IMR-90 (cell line): ENCODE measurements at regions not wholly inside any gene's neighbourhood (a gene's known extent, or its start where the extent isn't known, plus 50 kb on each side); places are given as distances from the start of the nearest gene placed in this dataset.

Experiments used
- ATAC-seq: fragments of 200-7000 bp; cut with Tn5 transposase; 2 replicates; pipeline ENCODE4 v1.9.1; 2020; ENCODE audit warnings: low read depth, mild to moderate bottlenecking, moderate library complexity
- BruUV-seq: library from RNA; stranded (reverse); fragments of 400-500 nt; replicated peaks from 2 replicates; lab custom pipeline; 2021; lab: Mats Ljungman, UMichigan
- CTCF ChIA-PET: fragments of 300-600 bp; formaldehyde crosslinking; extraction: SDS; loops from one replicate; lab custom pipeline; 2021; ENCODE audit warnings: antibody characterized with exemption; lab: Yijun Ruan, JAX
- POLR2A ChIA-PET: fragments of 300-600 bp; sonication (Branson Sonifier 250); formaldehyde crosslinking; loops from one replicate; lab custom pipeline; 2022; ENCODE audit warnings: antibody characterized with exemption; ENCODE audit not compliant: unreplicated experiment; lab: Charles Lee
- DNase-seq: peaks from one replicate; pipeline ENCODE4 v3.0.0; 2013
- H2AFZ ChIP-seq: replicated peaks from 2 replicates; pipeline ENCODE3; 2013; ENCODE audit warnings: low read length, mild to moderate bottlenecking; ENCODE audit not compliant: poor library complexity
- H2AK5ac ChIP-seq: 2 replicates; pipeline ENCODE4 v1.6.1; 2013; ENCODE audit warnings: low read depth, low read length, inconsistent platforms
- H2AK9ac ChIP-seq: replicated peaks from 2 replicates; pipeline ENCODE3; 2013; ENCODE audit warnings: mild to moderate bottlenecking, low read depth, low read length, moderate library complexity; ENCODE audit not compliant: poor library complexity
- H2BK120ac ChIP-seq: 2 replicates; pipeline ENCODE4 v1.6.1; 2013; ENCODE audit warnings: low read depth, low read length, inconsistent platforms
- H2BK15ac ChIP-seq: 3 replicates; pipeline ENCODE4 v1.6.1; 2013; ENCODE audit warnings: low read depth, low read length, inconsistent platforms
- H2BK20ac ChIP-seq: 2 replicates; pipeline ENCODE4 v1.6.1; 2013; ENCODE audit warnings: low read depth, mild to moderate bottlenecking, inconsistent platforms, low read length, moderate library complexity
- H2BK5ac ChIP-seq: 2 replicates; pipeline ENCODE4 v1.6.1; 2013; ENCODE audit warnings: mild to moderate bottlenecking, low read depth, low read length, inconsistent platforms; ENCODE audit not compliant: poor library complexity, severe bottlenecking
- H3K14ac ChIP-seq: replicated peaks from 2 replicates; pipeline ENCODE4 v1.6.1; 2013; ENCODE audit warnings: low read depth, low read length, inconsistent platforms
- H3K18ac ChIP-seq: 2 replicates; pipeline ENCODE4 v1.6.1; 2013; ENCODE audit warnings: low read depth, low read length, control low read depth
- H3K23ac ChIP-seq: 2 replicates; pipeline ENCODE4 v1.6.1; 2013; ENCODE audit warnings: low read depth, low read length, inconsistent platforms
- H3K27ac ChIP-seq: 2 replicates; pipeline ENCODE4 v1.5.1; 2013; ENCODE audit warnings: mild to moderate bottlenecking, control low read depth, low read length; ENCODE audit not compliant: insufficient read depth
- H3K27me3 ChIP-seq: 2 replicates; pipeline ENCODE4 v1.6.1; 2013; ENCODE audit warnings: low read length; ENCODE audit not compliant: control insufficient read depth, insufficient read depth
- H3K36me3 ChIP-seq: 2 replicates; pipeline ENCODE4 v1.6.1; 2013; ENCODE audit warnings: low read length, mixed read lengths; ENCODE audit not compliant: control insufficient read depth, insufficient read depth
- H3K4ac ChIP-seq: 2 replicates; pipeline ENCODE4 v1.6.1; 2013; ENCODE audit warnings: low read depth, low read length, inconsistent platforms
- H3K4me1 ChIP-seq: 2 replicates; pipeline ENCODE4 v1.6.1; 2013; ENCODE audit warnings: low read length, mixed read lengths; ENCODE audit not compliant: control insufficient read depth, insufficient read depth
- H3K4me2 ChIP-seq: 2 replicates; pipeline ENCODE4 v1.6.1; 2013; ENCODE audit warnings: low read depth, mild to moderate bottlenecking, control low read depth, low read length, moderate library complexity
- H3K4me3 ChIP-seq: 2 replicates; pipeline ENCODE4 v1.5.1; 2013; ENCODE audit warnings: low read depth, mild to moderate bottlenecking, control low read depth, low read length, moderate library complexity; ENCODE audit not compliant: insufficient read depth
- H3K56ac ChIP-seq: 2 replicates; pipeline ENCODE4 v1.6.1; 2013; ENCODE audit warnings: low read length, inconsistent platforms; ENCODE audit not compliant: insufficient read depth; ENCODE audit errors: extremely low read depth
- H3K79me1 ChIP-seq, 2 experiments: 2 replicates each; pipeline ENCODE4 v1.6.1; 2013; ENCODE audit warnings: low read length in 2 of 2, inconsistent platforms in 1 of 2, low read depth in 1 of 2
- H3K9ac ChIP-seq: 2 replicates; pipeline ENCODE4 v1.6.1; 2013; ENCODE audit warnings: low read depth, low read length, control low read depth
- H3K9me1 ChIP-seq: 2 replicates; pipeline ENCODE4 v1.6.1; 2013; ENCODE audit warnings: low read length, inconsistent platforms; ENCODE audit not compliant: insufficient read depth
- H3K9me3 ChIP-seq: 2 replicates; pipeline ENCODE4 v1.6.1; 2013; ENCODE audit warnings: low read length; ENCODE audit not compliant: control insufficient read depth, insufficient read depth
- H4K20me1 ChIP-seq: 2 replicates; pipeline ENCODE4 v1.6.1; 2013; ENCODE audit warnings: low read length, inconsistent platforms; ENCODE audit not compliant: insufficient read depth
- H4K5ac ChIP-seq: 2 replicates; pipeline ENCODE4 v1.6.1; 2013; ENCODE audit warnings: mild to moderate bottlenecking, low read depth, low read length, control low read depth
- H4K8ac ChIP-seq, 2 experiments: 2 replicates each; pipeline ENCODE4 v1.6.1; 2013; ENCODE audit warnings: low read depth in 2 of 2, low read length in 2 of 2, control low read depth in 1 of 2, inconsistent platforms in 1 of 2
- H4K91ac ChIP-seq: 2 replicates; pipeline ENCODE4 v1.6.1; 2013; ENCODE audit warnings: low read depth, low read length, inconsistent platforms; ENCODE audit not compliant: insufficient read depth
- BHLHE40 ChIP-seq: fragments of 150-350 bp; IDR thresholded peaks from 2 replicates; pipeline ENCODE4 v1.6.1; 2016; ENCODE audit warnings: mild to moderate bottlenecking, low read depth, low read length
- CEBPB ChIP-seq: IDR thresholded peaks from 2 replicates; pipeline ENCODE4 v1.6.1; 2012; ENCODE audit warnings: low read depth, low read length, improper control_type of control experiment
- FOS ChIP-seq: fragments of 150-350 bp; IDR thresholded peaks from 2 replicates; pipeline ENCODE4 v1.6.1; 2016; ENCODE audit warnings: low read depth, low read length
- MAFK ChIP-seq: IDR thresholded peaks from 2 replicates; pipeline ENCODE4 v1.6.1; 2012; ENCODE audit warnings: low read depth, low read length, improper control_type of control experiment
- MAZ ChIP-seq: IDR thresholded peaks from 2 replicates; pipeline ENCODE4 v1.6.1; 2012; ENCODE audit warnings: low read depth, mild to moderate bottlenecking, low read length, improper control_type of control experiment, moderate library complexity, borderline replicate concordance
- MXI1 ChIP-seq: IDR thresholded peaks from 2 replicates; pipeline ENCODE4 v1.6.1; 2012; ENCODE audit warnings: low read depth, mild to moderate bottlenecking, low read length, moderate library complexity, borderline replicate concordance
- NFE2L2 ChIP-seq: fragments of 150-350 bp; IDR thresholded peaks from 2 replicates; pipeline ENCODE4 v1.6.1; 2016; ENCODE audit warnings: low read depth, mild to moderate bottlenecking, low read length
- POLR2A ChIP-seq: IDR thresholded peaks from 2 replicates; pipeline ENCODE4 v1.6.1; 2012; ENCODE audit warnings: mild to moderate bottlenecking, low read depth, low read length
- RAD21 ChIP-seq: IDR thresholded peaks from 2 replicates; pipeline ENCODE4 v1.6.1; 2012; ENCODE audit warnings: low read length, improper control_type of control experiment
- RCOR1 ChIP-seq: IDR thresholded peaks from 2 replicates; pipeline ENCODE4 v1.6.1; 2012; ENCODE audit warnings: mild to moderate bottlenecking, low read length, improper control_type of control experiment; ENCODE audit not compliant: insufficient replicate concordance
- RFX5 ChIP-seq: IDR thresholded peaks from 2 replicates; pipeline ENCODE4 v1.8.0; 2012; ENCODE audit warnings: low read depth, mild to moderate bottlenecking, low read length, moderate library complexity
- SMC3 ChIP-seq: fragments of 150-350 bp; IDR thresholded peaks from 2 replicates; pipeline ENCODE4 v1.6.1; 2016; ENCODE audit warnings: low read depth, mild to moderate bottlenecking, antibody characterized with exemption, low read length, moderate library complexity
- WGBS, 2 experiments: methylation state at CpG; one replicate each; pipeline versions ENCODE4 v1.1.5 to v1.1.7; 2013; ENCODE audit warnings: missing lambda C conversion rate in 2 of 2; ENCODE audit not compliant: insufficient read length in 1 of 2; ENCODE audit errors: extremely low coverage in 2 of 2; 5-methylcytosine and 5-hydroxymethylcytosine counted together
- dilution Hi-C: fragments of 300-500 bp; cut with HindIII; formaldehyde crosslinking; loops from one replicate; pipeline ENCODE4 v1.14.3; 2018; ENCODE audit warnings: low sequenced_read_pairs; ENCODE audit not compliant: unreplicated experiment
- in situ Hi-C: fragments of 300-500 bp; cut with MboI; formaldehyde crosslinking; loops from 3 replicates; pipeline ENCODE4 v1.14.3; 2019; ENCODE audit warnings: low sequenced_read_pairs, inconsistent platforms, mixed read lengths
- intact Hi-C: fragments of 100-400 bp; cut with micrococcal nuclease; formaldehyde crosslinking; loops from 2 replicates; pipeline ENCODE4 v1.10.0; 2022
- TF ChIP-seq, protein P1 (sequence below): fragments of 150-350 bp; IDR thresholded peaks from 2 replicates; pipeline ENCODE4 v1.6.1; 2017; ENCODE audit warnings: mild to moderate bottlenecking, antibody characterized with exemption, low read length, low read depth
- TF ChIP-seq, protein P2 (sequence below): conservative IDR thresholded peaks from 2 replicates; pipeline ENCODE4 v1.5.1; 2012; ENCODE audit warnings: mild to moderate bottlenecking, low read depth, low read length, improper control_type of control experiment
- TF ChIP-seq, protein P3 (sequence below): fragments of 150-350 bp; IDR thresholded peaks from 2 replicates; pipeline ENCODE4 v1.6.1; 2016; ENCODE audit warnings: low read depth, mild to moderate bottlenecking, low read length, moderate library complexity, borderline replicate concordance

DNA sequence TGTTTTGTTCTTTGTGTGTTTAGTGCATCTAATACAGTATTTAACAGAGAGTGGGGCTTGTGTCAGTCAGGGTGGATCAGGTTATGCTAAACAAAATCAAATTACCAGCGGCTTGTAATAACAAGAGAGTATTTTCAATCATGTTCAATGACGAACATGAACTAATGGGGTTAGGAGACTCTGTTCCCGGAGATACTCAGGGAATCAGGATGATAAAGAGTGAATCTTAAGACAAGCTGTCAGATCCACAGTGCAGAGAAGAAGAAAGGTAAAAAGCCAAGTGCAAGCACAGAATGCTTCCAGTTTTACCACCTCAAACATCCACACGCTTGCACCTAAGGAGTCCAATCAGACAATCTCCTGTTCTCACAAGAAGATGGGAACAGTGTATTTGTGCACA is 1331.5 kb upstream of the TMEM132C start:
- no peak overlapping the region for H3K4me2 ChIP-seq
- H2BK5ac ChIP-seq, result no peak overlapping the region
- no peak overlapping the region for H4K91ac ChIP-seq
- H3K9me1 ChIP-seq, result no peaks in the 10 kb centered on the region
- no peak overlapping the region for H3K4me3 ChIP-seq
- H2BK15ac ChIP-seq, result no peak overlapping the region
- H2AK5ac ChIP-seq, result no peak overlapping the region
- H3K27ac ChIP-seq, result no peak overlapping the region
- no peak overlapping the region for H2BK20ac ChIP-seq
- no peak overlapping the region for H3K18ac ChIP-seq
- H3K14ac ChIP-seq, result no peak overlapping the region
- no peak overlapping the region for H3K23ac ChIP-seq
- ChIA-PET POLR2A (no interaction called here), CTCF (no interaction called here)
- H3K79me1 ChIP-seq, result no peaks in the 10 kb centered on the region
- no peaks in the 10 kb centered on the region for H3K27me3 ChIP-seq
- H3K9ac ChIP-seq, result no peak overlapping the region
- H3K36me3 ChIP-seq, result no peaks in the 10 kb centered on the region
- H3K9me3 ChIP-seq, result peaks cover 20% of the 10 kb centered on the region; the same call in 1 of the 2 replicates
- DNase-seq (no peak), ATAC-seq (no peak)
- H3K4ac ChIP-seq, result no peak overlapping the region
- no peak overlapping the region for H4K5ac ChIP-seq
- WGBS, 2 experiments, result no CpG with 5 or more reads among the region's 4 CpGs
- H4K20me1 ChIP-seq, result no peaks in the 10 kb centered on the region
- no peak overlapping the region for H4K8ac ChIP-seq
- H2AK9ac ChIP-seq, result no peak overlapping the region
- intact Hi-C loops (no loop called here), dilution Hi-C loops (no loop called here), in situ Hi-C loops (no loop called here)
- TF ChIP-seq FOS (no peak), BHLHE40 (no peak), MXI1 (no peak), RFX5 (no peak), MAFK (no peak), MAZ (no peak), POLR2A (no peak), RAD21 (no peak), RCOR1 (no peak), SMC3 (no peak), CEBPB (no peak), NFE2L2 (no peak)
- TF ChIP-seq, protein P1, sequence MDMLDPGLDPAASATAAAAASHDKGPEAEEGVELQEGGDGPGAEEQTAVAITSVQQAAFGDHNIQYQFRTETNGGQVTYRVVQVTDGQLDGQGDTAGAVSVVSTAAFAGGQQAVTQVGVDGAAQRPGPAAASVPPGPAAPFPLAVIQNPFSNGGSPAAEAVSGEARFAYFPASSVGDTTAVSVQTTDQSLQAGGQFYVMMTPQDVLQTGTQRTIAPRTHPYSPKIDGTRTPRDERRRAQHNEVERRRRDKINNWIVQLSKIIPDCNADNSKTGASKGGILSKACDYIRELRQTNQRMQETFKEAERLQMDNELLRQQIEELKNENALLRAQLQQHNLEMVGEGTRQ, result no peak
- TF ChIP-seq, protein P2, sequence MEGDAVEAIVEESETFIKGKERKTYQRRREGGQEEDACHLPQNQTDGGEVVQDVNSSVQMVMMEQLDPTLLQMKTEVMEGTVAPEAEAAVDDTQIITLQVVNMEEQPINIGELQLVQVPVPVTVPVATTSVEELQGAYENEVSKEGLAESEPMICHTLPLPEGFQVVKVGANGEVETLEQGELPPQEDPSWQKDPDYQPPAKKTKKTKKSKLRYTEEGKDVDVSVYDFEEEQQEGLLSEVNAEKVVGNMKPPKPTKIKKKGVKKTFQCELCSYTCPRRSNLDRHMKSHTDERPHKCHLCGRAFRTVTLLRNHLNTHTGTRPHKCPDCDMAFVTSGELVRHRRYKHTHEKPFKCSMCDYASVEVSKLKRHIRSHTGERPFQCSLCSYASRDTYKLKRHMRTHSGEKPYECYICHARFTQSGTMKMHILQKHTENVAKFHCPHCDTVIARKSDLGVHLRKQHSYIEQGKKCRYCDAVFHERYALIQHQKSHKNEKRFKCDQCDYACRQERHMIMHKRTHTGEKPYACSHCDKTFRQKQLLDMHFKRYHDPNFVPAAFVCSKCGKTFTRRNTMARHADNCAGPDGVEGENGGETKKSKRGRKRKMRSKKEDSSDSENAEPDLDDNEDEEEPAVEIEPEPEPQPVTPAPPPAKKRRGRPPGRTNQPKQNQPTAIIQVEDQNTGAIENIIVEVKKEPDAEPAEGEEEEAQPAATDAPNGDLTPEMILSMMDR, result no peak
- TF ChIP-seq, protein P3, sequence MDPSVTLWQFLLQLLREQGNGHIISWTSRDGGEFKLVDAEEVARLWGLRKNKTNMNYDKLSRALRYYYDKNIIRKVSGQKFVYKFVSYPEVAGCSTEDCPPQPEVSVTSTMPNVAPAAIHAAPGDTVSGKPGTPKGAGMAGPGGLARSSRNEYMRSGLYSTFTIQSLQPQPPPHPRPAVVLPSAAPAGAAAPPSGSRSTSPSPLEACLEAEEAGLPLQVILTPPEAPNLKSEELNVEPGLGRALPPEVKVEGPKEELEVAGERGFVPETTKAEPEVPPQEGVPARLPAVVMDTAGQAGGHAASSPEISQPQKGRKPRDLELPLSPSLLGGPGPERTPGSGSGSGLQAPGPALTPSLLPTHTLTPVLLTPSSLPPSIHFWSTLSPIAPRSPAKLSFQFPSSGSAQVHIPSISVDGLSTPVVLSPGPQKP, result no peak
- H2AFZ ChIP-seq, result no peak overlapping the region
- H3K4me1 ChIP-seq, result no peaks in the 10 kb centered on the region
- no TSS peak for BruUV-seq
- H2BK120ac ChIP-seq, result no peak overlapping the region
- no peak overlapping the region for H3K56ac ChIP-seq
